Ovary (tissue), 7 donors: ENCODE measurements at regions not wholly inside any gene's neighbourhood (a gene's known extent, or its start where the extent isn't known, plus 50 kb on each side); places are given as distances from the start of the nearest gene placed in this dataset.
A peak's percentile ranks its signal among the peaks of the same experiment; 100 is the strongest.

Source experiments
- DNase-seq, 5 donors: peaks; one replicate each; pipeline ENCODE4 v3.0.0-alpha.2; 2019 to 2020
- H3K27ac ChIP-seq, 2 donors: fragments of 200-600 bp; one replicate each; pipeline versions ENCODE4 v1.5.1 to v1.8.0; 2019 to 2022
- H3K27me3 ChIP-seq: fragments of 200-600 bp; one replicate; pipeline ENCODE4 v1.8.0; 2022
- H3K36me3 ChIP-seq: fragments of 200-600 bp; sonication (generic); one replicate; pipeline ENCODE4 v1.5.1; 2019
- H3K4me1 ChIP-seq: one replicate; pipeline ENCODE4 v1.8.1; 2013; ENCODE audit warnings: mild to moderate bottlenecking, moderate library complexity; ENCODE audit not compliant: insufficient read depth
- H3K4me3 ChIP-seq: fragments of 200-600 bp; sonication (generic); one replicate; pipeline ENCODE4 v1.5.1; 2017
- H3K9me3 ChIP-seq, 2 donors: fragments of 200-600 bp in 1 of 2; sonication (generic) in 1 of 2; one replicate each; pipeline versions ENCODE4 v1.5.1 to v1.8.1; 2013 to 2019; ENCODE audit warnings: mild to moderate bottlenecking in 1 of 2, moderate library complexity in 1 of 2
- EP300 ChIP-seq: sonication (generic); formaldehyde crosslinking; IDR thresholded peaks from one replicate; pipeline ENCODE4 v1.6.1; 2017; ENCODE audit warnings: antibody characterized with exemption
- POLR2A ChIP-seq: fragments of 450-650 bp; IDR thresholded peaks from one replicate; pipeline ENCODE4 v1.6.1; 2017; ENCODE audit warnings: antibody characterized with exemption, mild to moderate bottlenecking, moderate library complexity
- WGBS, 3 donors: extraction: QIAGEN DNeasy Blood & Tissue Kit in 1 of 3; methylation state at CpG; one replicate each; pipeline versions ENCODE4 v1.1.5 to v1.1.7; 2013 to 2017; 5-methylcytosine and 5-hydroxymethylcytosine counted together
- intact Hi-C, 4 donors: fragments of 100-400 bp; cut with DNase I; formaldehyde crosslinking; loops; one replicate each; pipeline versions ENCODE4 v1.11.0 to v1.15.1; 2022 to 2023
- TF ChIP-seq, protein P1 (sequence below), 3 donors: fragments of 450-650 bp in 2 of 3; fragments of 200-600 bp in 1 of 3; IDR thresholded peaks; one replicate each; pipeline versions ENCODE4 v1.5.1 to v1.8.0; 2016 to 2022; ENCODE audit warnings: antibody characterized with exemption in 3 of 3, mild to moderate bottlenecking in 1 of 3
- donor health status: DM: no; HTN: no; CAD: no; lungs with moderate emphysema.
- donor health status: DM: no; HTN: no; CAD: no.
- donor health status: Bipolar disorder and iron deficiency.
- donor health status: DM: no; HTN: no; CAD: no.
- donor health status: DM: yes; HTN: yes; CAD: no.

DNA sequence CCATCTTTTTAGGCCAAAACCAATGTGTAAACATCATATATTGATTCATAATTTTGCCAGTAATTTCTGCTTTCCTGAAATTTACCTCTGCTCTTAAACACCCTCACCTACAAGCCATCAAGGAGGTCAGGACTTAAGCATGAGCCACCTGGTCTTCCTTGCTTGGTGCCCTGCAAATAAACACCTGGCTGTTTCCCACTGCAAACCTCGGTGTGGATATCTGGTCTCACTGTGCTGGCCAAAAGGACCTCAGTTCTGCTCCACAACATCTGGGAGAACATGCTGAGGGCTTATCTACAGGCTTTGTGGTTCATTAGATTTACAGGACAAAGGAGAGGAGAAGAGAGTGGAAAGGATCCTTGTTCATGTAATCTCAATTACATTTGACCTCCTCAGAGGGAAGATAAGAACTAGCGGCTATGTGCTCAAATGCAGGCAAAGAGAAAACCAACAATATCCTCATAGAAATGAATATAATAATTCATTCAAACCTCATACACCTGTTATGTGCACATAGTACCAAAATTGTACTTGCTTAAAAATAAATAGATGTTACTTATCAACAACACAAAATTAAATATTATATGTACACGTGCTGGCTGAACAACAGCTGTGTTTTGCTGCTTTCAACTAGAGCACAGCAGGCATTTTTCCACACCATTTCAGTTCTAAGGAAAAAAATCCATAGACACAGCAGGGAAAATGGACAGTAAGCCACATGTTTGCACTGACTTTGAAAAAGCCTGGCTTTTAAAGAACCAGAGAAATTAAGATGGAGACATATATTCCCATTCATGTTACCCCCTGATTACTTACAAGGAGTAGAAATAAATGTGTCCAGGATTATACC lies 465.1 kb downstream of the LPIN1 start:
- H3K27ac ChIP-seq, result no peak overlapping the region
- TF ChIP-seq, protein P1, sequence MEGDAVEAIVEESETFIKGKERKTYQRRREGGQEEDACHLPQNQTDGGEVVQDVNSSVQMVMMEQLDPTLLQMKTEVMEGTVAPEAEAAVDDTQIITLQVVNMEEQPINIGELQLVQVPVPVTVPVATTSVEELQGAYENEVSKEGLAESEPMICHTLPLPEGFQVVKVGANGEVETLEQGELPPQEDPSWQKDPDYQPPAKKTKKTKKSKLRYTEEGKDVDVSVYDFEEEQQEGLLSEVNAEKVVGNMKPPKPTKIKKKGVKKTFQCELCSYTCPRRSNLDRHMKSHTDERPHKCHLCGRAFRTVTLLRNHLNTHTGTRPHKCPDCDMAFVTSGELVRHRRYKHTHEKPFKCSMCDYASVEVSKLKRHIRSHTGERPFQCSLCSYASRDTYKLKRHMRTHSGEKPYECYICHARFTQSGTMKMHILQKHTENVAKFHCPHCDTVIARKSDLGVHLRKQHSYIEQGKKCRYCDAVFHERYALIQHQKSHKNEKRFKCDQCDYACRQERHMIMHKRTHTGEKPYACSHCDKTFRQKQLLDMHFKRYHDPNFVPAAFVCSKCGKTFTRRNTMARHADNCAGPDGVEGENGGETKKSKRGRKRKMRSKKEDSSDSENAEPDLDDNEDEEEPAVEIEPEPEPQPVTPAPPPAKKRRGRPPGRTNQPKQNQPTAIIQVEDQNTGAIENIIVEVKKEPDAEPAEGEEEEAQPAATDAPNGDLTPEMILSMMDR (IDR thresholded peaks at IDR 0.05), result no peak
- no peak for TF ChIP-seq EP300
- TF ChIP-seq POLR2A, result no peak

GRCh38 chr2:12212841-12213597 lies 466.6 kb downstream of the LPIN1 start:
- Histone ChIP-seq H3K36me3 (no peaks in the 10 kb centered on the region), H3K4me1 (peaks cover 2% of the 10 kb centered on the region), H3K27ac (no peak overlapping the region), H3K27me3 (no peaks in the 10 kb centered on the region), H3K9me3 (no peaks in the 10 kb centered on the region), H3K4me3 (no peak overlapping the region)
- intact Hi-C loops, result no loop called here
- 55 to 61% (median 61%) methylated on average over 6 of the region's 6 CpGs for WGBS, 3 donors
- no peak for DNase-seq
- no peak for TF ChIP-seq POLR2A
- TF ChIP-seq, protein P1 (IDR thresholded peaks at IDR 0.05), result no peak
- no peak for TF ChIP-seq EP300

More for the DNA sequence above, 465.1 kb downstream of the LPIN1 start:
- H3K27me3 ChIP-seq, result no peaks in the 10 kb centered on the region
- 12 to 23% (median 22%) methylated on average over 3 of the region's 3 CpGs for WGBS, 3 donors
- intact Hi-C loops, result no loop called here
- no peaks in the 10 kb centered on the region for H3K9me3 ChIP-seq
- DNase-seq, result no peak
- H3K36me3 ChIP-seq, result no peaks in the 10 kb centered on the region
- peaks cover 2% of the 10 kb centered on the region for H3K4me1 ChIP-seq
- no peak overlapping the region for H3K4me3 ChIP-seq

DNA sequence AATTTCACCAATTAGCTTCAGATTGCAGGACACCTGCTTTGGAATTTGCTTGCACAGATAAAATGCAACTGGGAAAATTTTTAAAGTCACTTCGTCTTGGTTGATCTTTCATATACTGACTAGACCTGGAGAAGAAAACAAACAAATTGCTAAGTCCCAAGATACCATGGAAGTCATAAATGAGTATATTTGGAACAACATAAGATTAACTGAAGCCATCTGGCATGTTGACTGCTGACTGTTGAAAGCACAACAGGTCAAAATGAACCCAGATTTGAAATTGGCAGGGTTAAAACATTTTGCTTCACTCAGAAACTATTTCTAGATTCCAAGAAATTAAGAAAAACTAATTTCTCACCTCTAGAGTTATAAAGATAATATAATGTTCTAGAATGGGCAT lies 470.7 kb downstream of the LPIN1 start:
- peak overlapping the region in 1 of 2 donors; percentile 17 for H3K27ac ChIP-seq
- H3K4me3 ChIP-seq, result no peak overlapping the region
- no peak for DNase-seq
- 25 to 50% (median 25%) methylated on average over 1 of the region's 1 CpG for WGBS, 3 donors
- H3K4me1 ChIP-seq, result no peaks in the 10 kb centered on the region
- H3K27me3 ChIP-seq, result no peaks in the 10 kb centered on the region
- H3K9me3 ChIP-seq, result no peaks in the 10 kb centered on the region
- intact Hi-C loops, result no loop called here
- TF ChIP-seq EP300 (no peak), POLR2A (no peak)
- TF ChIP-seq, protein P1 (IDR thresholded peaks at IDR 0.05), result no peak
- no peaks in the 10 kb centered on the region for H3K36me3 ChIP-seq

DNA sequence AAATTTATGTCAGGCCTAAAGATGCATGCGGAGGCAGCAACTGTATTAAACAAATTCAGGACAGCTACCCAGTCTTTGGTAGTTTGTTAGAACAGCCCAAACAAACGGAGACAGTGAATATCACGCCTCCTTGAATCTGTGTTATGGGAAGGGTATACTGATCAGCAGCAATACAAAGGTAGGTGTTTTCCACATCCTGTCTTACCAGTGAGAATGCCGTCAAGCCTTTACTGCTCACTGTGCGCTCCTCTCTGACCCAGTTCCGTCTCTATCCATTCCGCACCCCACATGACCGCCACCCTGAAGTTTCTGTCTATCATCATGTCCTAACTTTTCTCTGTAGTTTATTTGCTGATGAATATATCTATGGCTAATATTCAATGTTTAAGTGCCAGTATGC lies 473.3 kb downstream of the LPIN1 start:
- DNase-seq, result no peak

More for the DNA sequence above, 473.3 kb downstream of the LPIN1 start:
- Histone ChIP-seq H3K27ac (no peak overlapping the region), H3K27me3 (no peaks in the 10 kb centered on the region), H3K4me3 (no peak overlapping the region), H3K36me3 (no peaks in the 10 kb centered on the region), H3K9me3 (peaks cover 0 to 5% of the 10 kb centered on the region in 2 donors), H3K4me1 (no peaks in the 10 kb centered on the region)
- 94 to 97% (median 97%) methylated on average over 8 of the region's 8 CpGs for WGBS, 3 donors
- intact Hi-C loops, result no loop called here
- TF ChIP-seq EP300, result no peak
- TF ChIP-seq POLR2A, result no peak
- TF ChIP-seq, protein P1 (IDR thresholded peaks at IDR 0.05), result no peak
